CD4-positive, alpha-beta T cell treated with Interleukin-12 subunit alpha and Interleukin-12 subunit beta, for 1 hour (primary cell): ENCODE measurements at regions not wholly inside any gene's neighbourhood (a gene's known extent, or its start where the extent isn't known, plus 50 kb on each side); places are given as distances from the start of the nearest gene placed in this dataset.

ENCODE experiments used
- DNase-seq: peaks from one replicate; pipeline ENCODE4 v3.0.0-alpha.2; 2020

DNA sequence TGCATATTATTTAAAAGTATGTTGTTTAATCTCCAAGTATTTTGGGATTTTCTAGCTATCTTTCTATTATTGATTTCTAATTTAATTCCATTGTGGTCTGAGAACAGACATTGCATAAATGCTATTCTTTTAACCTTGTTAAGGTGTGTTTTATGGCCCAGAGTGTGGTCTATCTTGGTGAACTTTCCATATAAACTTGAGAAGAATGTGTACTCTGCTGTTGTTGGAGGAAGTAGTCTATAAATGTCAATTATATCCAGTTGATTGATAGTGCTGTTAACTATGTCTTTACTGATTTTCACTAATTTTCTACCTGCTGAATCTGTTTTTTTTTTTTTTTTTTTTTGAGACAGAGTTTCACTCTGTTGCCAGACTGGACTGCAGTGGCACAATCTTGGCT lies 180.9 kb downstream of the ZNF621 start:
- no peak for DNase-seq

DNA sequence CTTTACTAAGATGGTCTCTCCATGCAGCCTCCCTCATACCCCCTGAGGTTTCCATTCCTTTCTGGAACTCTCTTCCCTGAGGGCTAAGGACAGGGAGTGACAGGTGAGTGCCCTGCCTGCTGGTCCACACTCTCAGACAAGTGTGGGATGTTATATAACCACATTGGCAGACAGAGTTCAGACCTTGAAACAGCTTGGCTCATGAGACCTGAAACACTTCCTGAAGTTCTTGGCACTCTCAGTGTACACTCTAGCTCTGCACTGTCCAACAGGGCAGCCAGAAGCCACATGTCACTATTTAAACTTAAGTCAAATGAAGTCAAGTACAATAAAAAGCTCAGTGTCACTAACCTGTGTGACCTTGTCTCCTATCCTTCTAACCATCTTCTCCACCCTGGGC lies 188.5 kb downstream of the ZNF621 start:
- no peak for DNase-seq

DNA sequence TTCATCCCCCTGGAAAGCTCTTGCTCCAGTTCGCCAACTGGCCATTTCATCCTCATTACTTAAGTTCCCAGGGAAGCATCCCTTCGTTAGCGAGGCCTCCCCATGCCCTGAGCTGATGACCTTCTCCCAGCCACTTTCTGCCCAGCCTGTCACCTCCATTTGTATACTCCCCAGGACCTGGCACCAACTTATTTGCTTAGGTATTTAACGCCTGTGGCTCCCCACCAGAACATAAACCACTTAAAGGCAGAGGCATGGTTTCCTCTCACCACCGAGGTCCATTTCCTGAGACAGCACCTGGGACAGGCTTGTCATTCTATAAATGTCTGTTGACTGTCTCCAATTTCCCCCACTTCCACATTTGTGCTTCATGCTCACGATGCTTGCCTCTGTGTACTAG lies 189.0 kb downstream of the ZNF621 start:
- DNase-seq, result no peak

DNA sequence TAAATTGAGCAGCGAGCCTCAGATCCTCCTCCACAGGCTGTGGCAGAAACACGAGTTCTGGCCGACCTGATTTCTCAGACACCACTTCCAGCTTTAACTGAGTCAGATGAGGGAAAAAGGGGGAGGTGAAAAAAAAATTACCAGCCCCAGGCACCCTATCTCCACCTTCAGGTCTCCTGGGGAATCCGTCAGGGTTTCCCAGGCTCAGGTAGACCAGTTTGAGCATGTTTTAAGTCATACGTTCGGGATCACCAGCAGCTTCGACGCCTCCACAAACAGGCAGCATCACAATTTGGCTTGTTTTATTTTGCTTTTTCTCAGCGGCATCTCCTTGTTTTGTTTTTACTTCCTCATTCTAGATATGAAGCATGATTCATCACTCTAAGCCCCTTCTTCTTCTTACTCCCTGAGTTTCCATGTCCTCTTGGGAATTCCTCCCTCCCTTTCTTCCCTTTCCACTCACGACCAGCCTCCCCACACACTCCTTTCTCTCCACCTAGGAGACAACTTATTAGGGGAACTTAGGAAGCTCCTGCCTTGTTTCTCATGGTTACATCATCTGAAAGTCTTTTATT lies 190.1 kb downstream of the ZNF621 start:
- DNase-seq, result no peak

DNA sequence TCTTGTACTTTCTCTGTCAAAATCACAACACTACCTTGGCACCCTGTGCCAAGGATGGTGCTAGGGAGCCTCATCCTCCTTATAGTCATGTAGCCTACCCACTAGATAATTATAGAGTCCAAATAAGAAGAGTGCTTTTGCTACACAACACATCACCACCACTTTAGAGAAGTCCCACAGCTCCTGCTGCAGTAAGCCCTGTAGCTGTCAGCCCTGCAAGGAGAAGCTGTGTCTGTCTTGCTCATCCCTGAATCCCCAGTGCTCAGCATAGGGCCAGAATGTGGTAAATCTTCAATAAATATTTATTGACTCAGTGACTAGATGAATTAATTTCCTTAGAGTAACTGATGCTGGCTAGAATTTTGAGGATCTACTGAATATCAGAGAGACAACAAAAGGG lies 190.8 kb downstream of the ZNF621 start:
- no peak for DNase-seq

DNA sequence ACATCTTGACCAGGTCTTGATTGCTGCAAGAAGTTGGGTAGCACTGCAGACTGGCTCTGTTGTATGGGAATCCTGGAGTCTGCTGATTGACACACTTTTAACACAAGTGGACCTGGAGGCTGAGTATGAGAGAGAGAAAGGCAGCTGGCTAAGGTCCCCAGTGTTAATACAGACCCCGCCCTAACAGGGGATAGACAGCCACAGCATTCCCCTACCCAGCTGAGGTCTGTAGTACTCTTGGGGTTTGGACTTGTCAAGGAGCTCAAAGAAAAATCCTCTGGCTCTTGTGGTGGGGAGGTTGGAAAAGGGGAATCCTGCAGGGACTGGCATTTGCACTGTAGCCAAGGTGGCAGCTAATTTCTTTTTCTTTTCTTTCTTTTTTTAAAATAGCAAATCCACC lies 192.7 kb downstream of the ZNF621 start:
- DNase-seq, result no peak

DNA sequence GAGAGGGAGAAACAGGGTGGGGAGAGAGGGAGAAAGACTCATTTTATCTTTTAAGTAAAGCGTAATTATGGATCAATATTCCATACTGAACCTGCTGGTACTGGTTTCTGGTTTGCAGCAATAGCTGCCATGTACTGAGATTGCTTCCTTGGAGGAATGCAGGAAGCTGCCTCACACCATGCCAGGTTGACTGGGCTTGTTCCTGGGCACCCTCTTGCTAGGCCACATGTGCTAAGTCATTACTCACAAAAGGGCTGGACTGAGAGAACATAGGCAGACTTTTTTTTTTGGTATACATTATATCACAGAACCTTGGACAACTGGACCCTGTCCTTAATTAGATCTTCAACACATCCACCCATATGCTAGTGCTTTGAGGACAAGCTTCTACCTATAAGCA lies 193.4 kb downstream of the ZNF621 start:
- DNase-seq, result no peak

DNA sequence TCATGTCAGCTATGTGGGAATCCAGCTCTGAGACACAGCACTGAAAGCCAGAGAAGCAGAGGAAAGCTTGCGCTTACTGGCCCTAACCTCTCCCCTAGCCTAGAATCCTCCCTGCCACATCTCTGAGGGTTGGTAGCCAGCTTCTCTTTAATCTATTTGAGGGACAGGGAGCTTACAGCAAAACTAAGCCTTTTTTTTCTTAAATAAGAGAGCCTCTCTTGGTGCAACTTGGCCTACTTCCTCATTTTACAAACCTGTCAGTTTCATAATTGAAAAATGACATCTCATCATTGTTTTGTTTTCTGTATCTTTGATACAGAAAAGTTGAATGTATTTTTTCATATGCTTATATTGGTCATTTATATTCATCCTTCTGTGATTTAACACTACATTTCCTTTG lies 193.9 kb downstream of the ZNF621 start:
- no peak for DNase-seq

DNA sequence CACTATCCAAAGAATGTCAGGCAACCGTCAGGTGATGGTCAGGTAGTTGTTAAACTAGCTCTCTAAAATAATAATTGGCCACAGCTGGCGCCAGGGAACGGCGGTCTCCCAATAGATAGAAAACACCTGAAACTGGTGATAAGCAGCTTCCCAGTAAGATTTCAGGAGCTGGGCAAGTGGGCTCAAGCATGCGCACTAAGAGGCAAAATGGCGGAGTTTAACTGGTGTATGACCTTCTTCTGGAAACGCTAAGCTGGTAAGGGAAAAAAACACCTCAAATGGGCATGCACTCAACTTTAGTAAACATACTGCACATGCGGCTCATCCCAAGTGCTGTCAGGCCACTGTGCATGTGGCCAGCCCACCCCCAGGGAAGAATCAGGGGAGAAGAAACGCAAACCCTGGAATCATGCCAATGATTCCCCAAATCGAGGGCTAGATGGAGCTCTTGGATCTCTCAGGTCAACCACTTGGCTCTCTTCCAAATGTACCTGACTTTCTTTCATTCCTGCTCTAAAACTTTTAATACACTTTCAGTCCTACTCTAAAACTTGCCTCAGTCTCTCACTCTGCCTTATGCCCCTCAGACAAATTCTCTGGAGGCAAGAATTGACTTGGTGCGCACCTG lies 195.0 kb downstream of the ZNF621 start:
- DNase-seq, result no peak

DNA sequence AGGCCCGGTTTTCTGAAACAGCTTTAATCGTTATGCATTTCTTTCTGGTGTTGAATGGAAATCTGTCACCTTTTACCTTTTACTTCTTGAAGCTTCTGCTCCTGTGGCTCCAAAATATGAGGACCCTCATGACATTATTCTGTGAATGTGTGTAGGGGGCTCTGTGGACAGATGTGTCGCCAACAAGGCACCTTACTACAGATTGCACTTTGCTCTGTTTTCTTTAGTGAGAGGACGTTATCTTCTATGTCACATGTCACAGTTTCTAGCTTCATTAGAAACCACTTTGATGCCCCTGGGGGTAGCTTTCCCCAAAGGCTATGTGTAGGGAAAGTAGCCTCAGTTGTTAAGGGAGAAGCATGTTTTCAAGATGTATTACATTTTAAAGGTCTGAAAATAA lies 195.6 kb downstream of the ZNF621 start:
- DNase-seq, result no peak

DNA sequence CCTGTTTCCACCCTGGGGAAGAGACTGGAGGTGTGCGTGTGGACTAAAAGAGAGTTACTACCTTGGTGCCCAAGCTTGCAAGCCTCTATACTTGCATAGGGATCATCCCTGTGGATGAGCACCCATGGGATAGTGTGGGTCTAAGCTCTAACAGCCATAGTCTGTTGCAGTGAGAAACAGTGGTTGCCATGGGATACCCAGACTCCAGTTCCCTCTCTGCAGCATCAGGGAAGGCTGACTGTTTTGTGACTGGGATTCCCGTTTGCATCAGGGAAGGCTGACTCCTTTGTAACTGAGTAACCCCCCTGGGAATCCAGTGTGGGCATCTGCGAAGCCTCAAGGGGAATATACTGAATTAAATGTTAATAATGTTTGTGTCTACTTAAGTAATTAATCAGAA lies 196.1 kb downstream of the ZNF621 start:
- DNase-seq, result no peak

DNA sequence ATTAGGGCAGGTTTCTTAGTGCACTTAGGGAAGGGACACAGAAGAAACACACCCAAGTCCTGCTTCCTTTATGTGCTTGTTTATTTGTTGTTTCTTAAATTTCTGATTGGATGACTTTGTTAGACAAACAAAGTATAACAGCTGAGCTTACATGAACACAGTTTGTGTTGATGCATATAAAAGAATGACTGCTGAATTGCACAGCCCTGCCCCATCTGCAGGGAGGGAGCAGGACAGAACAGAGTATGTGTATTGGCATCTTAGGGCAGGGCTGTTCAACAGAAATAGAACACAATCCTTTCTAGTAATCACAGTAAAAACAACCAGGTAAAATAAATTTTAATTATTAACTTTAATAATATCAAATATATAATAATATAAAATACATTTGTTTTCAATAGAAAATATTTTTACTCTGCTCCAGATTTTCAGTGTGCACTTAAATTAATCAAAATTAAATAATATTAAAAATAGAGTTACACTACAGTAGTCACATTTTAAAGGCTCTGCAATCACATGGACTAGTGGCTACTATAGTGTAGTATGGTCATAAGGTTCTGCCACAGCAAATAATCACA lies 198.4 kb downstream of the ZNF621 start:
- no peak for DNase-seq

DNA sequence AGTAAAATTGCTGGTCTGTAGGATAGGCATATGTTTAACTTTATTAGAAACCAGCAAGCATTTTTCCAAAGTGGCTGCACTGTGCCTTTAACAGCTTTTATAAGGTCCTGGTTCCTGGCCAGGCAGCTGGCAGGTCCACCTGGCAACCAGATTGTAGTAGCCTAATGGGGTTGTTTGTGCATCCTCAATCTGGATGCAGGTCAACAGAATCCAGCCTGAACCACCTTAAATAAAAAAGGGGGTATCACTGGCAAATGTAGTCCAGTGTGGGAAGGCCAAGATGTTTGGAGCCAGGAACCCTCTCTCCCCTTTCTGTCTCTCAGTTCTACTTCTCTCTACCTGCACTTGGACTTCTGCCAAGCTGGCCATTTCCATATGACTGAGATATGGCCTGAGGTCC lies 200.3 kb downstream of the ZNF621 start:
- DNase-seq, result no peak

DNA sequence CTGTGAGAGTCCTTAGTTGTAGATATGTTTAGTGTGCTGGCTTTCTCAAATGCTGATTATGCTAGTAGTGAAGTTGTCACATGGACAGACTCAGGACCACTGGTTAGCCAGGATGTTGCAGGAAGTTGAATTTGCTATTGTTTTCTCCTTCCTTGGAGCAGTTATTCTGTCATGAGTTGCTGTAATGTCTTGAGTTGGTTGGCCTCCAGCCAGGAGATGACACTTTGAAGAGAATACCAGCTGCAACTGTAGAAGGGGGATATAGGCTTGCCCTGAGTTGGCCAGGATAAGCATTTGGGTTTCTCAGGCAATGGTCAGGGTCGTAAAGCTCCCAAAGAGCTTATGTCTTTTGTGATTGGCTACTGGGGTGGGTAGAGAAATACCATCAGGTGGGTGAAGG lies 206.7 kb downstream of the ZNF621 start:
- DNase-seq, result no peak

DNA sequence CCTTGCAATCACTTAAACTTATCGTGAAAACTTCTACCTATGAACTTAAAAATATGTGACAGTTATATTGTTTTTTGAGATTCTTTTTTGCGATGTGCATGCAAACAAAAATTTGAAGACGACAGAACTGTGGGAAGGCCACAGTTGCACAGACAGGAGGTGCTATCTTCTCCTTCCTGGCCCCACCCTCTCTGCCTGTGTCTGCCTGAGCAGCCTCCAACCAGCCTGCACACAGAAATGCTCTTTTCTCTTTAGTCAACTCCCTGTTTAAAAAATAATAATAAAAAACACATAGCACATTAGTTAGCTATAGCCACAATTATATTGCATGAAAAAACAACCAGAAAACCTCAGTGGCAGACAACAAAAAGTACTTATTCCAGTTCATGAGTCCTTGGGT lies 212.2 kb downstream of the ZNF621 start:
- DNase-seq, result no peak

DNA sequence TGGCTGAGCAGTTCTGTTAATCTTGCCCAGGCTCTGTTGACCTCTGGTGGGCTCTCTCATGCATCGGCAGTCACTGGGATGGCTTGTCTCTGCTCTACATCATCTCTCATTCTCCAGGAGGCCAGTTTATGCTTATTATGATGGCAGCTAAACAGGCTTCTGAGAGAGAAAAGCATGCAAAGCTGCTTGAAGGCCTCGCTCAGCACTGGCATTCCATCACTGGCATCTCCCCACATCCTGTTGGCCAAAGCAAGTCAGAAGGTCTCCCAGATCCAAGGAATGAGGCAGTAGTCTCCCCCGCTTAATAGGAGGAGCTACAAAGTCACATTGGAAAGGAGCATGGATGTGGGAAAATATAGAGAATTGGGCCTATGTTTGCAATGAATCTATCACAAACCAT lies 212.6 kb downstream of the ZNF621 start:
- DNase-seq, result no peak

DNA sequence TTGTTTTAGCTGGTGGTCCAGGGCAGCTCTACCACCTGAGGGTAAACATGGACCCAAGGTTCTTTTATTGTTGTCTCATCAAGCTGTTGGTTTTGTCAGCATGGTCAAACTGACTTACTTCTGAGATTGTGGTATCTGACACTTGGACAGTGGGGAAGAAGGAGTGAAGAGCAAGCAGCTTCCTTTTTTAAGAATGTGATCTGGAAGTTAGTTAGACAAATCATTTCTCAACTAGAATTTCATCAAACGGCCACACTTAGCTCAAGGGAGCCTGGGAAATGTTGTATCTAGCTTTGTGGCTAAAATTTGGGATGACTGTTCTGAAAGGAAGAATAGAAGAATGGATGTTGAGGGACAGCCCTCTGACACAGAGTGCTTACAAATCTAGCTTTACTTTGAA lies 215.2 kb downstream of the ZNF621 start:
- DNase-seq, result no peak

DNA sequence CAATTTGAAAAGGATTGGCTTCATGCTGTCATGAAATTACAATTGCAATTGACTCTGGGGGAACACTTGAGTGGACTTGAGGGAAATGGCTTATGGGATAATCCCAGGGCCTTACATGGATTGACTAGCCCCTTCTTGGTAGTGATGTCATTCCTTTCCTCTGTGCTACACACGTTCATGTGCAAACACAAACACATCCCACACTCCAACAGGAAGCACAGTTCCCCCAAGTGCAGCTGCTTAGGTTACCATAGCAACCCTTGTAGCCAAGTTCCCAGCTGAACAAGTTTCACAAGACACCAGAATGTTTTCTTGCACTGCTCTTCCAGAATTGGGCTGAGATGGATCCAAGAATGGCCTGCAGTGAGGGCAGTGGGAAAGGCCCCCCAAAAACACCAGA lies 217.0 kb downstream of the ZNF621 start:
- DNase-seq, result no peak

DNA sequence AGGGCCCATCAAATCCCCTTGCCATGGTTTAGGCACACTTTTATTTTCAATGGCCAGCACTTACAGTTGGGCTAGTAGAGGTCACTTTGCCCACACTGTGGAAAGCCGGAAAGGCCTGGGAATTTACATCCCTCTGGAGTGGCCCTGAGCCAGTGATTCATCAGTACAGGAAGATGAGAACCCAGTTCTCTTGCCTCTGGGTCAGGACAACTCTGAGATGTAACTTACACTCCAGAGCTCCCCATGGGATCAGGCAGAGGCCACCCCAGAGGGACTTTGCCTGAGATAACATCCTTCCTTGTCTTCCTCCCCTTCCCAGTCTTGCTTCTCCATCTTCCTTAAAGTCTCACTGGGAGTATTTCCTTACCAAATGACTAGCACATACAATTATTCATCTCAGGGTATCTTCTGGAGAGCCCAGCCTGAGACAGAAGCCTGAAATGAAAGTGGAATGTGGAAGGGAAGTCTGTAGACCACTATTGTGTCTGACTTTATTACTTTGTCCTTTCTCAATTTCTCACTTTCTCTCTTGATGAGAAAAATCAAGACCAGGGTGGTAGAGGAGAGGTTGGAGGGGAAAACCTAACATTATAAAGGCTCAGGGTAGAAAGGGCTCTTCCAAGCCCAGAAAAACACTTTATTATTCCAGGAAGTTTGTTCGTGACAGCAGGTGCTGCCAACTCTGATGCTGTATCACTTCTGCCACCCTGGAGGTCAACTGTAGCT lies 220.8 kb downstream of the ZNF621 start:
- DNase-seq, result no peak

DNA sequence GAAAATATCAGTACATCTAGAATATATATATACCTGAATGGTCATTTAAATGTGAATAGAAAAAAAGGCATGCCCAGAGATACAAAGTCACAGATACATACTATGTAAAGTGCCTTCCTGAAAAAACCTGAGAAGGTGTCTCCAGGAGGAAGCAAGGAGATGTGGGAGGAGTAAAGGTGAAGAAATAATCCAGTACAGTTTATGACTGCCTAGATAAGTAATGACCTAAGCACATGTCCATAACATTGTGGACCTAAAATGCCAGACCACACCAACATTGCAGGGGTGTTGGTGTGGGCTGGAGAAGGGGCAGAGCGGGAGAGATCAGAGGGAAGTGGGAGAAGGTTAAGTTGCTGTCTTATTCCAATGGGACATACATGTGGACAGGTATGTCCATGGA lies 226.9 kb downstream of the ZNF621 start:
- DNase-seq, result no peak

DNA sequence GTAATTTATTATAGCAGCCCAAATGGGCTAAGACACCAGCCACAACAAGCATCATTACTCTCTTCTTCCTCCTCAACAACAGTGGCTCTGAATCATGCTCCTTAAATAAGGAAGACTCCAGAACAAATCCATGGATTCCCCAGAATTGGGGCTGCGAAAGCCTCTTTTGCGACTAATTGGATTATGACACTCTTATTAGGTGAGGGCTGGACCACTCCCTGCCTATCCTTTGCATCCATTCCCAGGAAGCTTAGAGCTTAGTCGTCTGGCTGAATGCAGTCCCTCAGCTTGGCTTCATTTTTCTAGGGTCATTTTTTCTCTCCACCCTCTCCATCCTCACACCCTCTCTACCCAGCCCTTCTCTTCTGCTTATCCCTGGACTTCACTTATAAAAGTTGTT lies 227.7 kb downstream of the ZNF621 start:
- DNase-seq, result no peak

DNA sequence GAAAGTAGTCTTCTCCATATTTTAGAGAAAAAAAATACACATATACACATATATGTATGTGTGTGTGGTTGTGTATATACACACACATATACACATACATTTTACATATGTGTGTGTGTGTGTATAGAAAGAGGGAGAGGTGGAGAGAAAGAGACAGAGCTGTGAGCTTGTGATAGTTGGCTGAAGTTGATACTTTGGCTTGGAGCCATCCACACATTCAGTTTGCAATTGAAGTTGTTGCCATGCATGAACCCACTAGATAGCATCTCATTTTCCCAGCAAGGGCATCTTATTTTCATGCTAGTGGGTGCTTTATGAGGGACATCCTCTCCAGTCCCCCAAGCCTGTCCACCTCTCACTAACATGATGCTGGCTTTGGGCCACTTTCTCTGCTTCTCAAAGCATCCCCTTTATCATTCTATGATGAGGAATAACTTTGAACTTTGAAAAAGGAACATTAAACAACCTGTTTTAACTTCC lies 228.6 kb downstream of the ZNF621 start:
- DNase-seq, result no peak

DNA sequence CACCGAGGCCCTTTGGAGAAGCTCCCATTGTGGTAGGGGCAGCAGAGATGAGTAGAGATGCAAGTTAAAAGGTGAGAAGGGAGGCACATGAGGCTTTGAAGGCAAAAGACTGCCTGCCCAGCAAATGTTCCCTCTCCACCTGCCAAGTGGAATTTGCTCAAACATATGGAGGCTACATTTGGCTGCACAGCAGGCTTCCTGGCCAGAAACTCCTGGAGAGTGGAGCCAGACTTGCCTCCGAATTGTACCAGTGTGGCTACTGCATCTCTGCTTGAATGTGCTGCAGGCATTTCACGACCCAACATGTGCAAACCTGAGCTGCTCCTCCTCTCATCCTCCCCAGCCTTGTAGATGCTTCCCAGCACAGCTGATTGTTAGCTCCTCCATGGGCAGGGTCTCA lies 229.2 kb downstream of the ZNF621 start:
- no peak for DNase-seq

DNA sequence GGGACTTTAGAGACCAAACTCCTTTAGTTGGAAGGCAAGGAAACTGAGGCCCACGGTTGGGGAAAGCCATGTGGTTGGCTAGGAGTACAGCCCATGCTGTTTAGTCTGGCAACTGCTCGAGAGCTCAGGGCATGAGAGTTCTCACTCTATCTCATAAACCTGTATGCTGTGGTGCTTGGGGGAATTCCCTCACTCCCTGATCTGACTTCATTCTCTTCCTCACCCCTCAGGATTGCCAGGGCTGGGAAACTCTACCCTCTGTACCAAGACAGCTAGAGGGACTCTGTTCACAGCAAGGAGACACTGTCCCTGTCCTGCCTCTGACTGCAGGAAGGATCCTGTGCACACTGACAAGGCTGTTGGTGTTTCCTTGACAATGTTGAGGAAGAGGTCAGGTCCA lies 230.2 kb downstream of the ZNF621 start:
- no peak for DNase-seq
